LNCaP clone FGC (cell line): ENCODE measurements at regions not wholly inside any gene's neighbourhood (a gene's known extent, or its start where the extent isn't known, plus 50 kb on each side); places are given as distances from the start of the nearest gene placed in this dataset.

Experiments used
- DNase-seq: peaks from one replicate; pipeline ENCODE4 v3.0.0-alpha.2; 2011; ENCODE audit warnings: low read depth
- H3K4me3 ChIP-seq: 2 replicates; pipeline ENCODE4 v1.5.1; 2011; ENCODE audit warnings: mild to moderate bottlenecking, low read depth, low read length, control low read depth
- CTCF ChIP-seq: IDR thresholded peaks from 2 replicates; pipeline ENCODE4 v1.5.1; 2012; ENCODE audit warnings: mild to moderate bottlenecking; ENCODE audit not compliant: control insufficient read depth, insufficient read depth; ENCODE audit errors: extremely low read depth

DNA sequence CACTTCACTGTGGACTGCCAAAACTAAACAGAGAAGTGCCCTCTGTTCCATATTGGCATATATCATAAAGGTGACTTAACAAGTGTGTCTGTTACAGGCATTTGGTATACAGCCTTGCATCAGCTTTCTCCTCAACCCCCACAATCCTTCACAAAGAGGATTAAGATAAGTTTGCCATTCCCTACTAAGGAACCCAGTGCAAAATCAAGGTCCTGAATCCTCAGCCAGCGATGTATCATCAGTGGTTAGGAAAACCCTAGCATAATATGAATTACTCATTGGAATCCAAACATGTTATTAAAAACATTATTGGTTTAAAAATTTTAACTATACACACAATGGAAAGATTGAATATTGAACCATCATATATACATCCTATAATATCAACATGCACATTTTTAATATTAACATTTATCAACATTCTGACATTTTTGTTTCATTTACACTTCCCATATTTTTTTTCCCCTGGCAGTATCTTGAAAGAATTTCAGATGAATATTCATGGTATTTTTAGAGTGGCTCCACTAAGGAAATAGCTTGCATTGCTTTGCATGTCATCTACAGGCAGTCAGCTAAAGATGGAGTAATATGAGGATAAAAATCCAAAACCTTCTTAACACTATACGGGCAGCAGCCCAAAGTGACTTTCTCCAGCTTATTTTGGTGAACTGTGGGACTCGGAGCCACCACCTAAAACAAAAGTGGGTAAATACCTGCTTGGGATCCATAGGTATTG is 215.6 kb upstream of the CHRM2 start:
- H3K4me3 ChIP-seq, result no peak overlapping the region
- peak; percentile 25 for DNase-seq
- TF ChIP-seq CTCF, result no peak

DNA sequence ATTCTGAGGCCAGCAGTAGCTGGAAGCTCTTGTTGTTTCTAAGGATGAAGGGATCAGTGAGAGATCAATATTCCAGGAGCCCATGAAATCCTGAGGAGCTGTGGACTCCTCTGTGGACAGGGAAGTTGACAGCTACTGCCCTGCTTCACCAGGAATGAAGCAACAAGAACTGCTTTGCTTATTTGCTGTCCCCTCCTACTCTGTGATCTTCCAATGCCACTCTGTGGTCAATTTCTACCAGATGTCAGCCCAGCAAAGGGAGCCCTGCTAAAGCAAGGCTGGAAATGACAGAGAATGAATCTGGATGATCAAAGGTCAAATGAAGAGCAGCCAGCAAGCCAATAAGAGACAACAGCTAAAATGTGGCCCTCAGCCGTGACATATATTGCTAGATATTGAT is 227.5 kb upstream of the CHRM2 start:
- H3K4me3 ChIP-seq, result no peak overlapping the region
- TF ChIP-seq CTCF, result no peak
- DNase-seq, result no peak

DNA sequence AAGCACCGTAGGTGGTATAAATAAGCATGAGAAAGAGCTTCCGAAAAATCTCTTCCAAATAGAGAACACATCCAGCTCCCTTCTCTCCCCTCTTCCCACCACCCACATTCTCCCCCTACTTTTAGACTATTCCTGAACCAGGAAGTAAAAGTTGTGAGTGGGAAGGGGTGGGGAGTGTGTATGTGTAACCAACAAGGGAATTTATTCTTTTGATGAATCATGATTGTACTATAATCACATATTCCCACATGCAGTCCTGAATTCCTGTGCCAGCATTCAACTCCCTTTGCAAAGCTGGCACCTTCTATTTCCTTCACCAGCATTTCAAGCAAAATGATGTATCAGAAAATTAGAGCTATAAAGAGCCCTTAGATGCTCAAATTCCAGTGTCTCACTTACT is 230.6 kb upstream of the CHRM2 start:
- TF ChIP-seq CTCF, result no peak
- no peak overlapping the region for H3K4me3 ChIP-seq
- DNase-seq, result no peak

- no peak for TF ChIP-seq CTCF
- H3K4me3 ChIP-seq, result no peak overlapping the region
- DNase-seq, result no peak
These were observed 232.7 kb upstream of the CHRM2 start for GRCh38 chr7:136635751-136636150.

DNA sequence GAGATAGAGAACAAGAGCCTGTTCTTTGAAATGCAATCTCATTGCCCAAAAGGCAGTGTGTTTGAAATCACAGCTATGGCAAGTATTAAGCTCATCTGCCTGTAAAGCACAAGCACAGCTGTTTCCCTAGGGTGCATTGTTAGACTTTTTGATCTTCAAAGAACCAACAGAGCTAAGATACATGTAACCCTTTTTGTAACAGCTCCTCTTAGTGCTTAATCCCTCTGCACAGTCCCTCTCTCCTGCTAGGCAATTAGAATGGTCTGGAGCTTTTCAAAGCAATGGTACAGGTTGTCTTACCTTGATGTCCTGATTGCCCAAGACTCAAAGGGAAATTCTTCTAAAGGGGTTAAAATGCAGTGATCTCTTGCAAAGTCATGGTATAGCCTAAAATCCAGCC is 249.6 kb upstream of the CHRM2 start:
- DNase-seq, result no peak
- TF ChIP-seq CTCF, result no peak
- no peak overlapping the region for H3K4me3 ChIP-seq

DNA sequence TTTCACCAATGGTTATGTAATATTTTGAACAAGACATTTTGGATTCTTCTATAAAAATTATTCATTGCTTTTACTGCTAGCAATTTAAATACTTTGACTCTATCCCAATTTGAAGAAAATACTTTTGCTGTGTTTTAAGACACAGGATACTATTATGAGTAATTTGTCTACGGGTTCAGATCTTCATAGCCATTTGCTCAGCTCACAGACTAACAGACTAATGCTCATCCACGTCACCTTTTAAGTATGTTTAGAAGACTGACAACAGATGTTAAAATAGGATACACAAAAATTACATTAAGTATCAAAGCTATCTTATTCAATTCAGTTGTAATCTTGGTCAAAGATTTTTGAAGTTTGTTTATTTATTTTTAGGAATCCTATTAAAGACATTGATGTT is 251.3 kb upstream of the CHRM2 start:
- DNase-seq, result no peak
- TF ChIP-seq CTCF, result no peak
- no peak overlapping the region for H3K4me3 ChIP-seq
